ENCODE measurements at regions not wholly inside any gene's neighbourhood (a gene's known extent, or its start where the extent isn't known, plus 50 kb on each side); places are given as distances from the start of the nearest gene placed in this dataset.

GRCh38 chr7:119703895-119704294, 569.1 kb upstream of the KCND2 start:
- no peak for TF ChIP-seq CTCF (conservative IDR thresholded peaks at IDR 0.05; ENCODE audit: low read depth, low read length)
- TF ChIP-seq EZH2 (IDR thresholded peaks at IDR 0.05; ENCODE audit: borderline replicate concordance, low read depth, low read length, poor library complexity, severe bottlenecking), result no peak

Measured in A673 (cell line).